ENCODE measurements at regions not wholly inside any gene's neighbourhood (a gene's known extent, or its start where the extent isn't known, plus 50 kb on each side); places are given as distances from the start of the nearest gene placed in this dataset.

- intact Hi-C loops (cut with DNase I; ENCODE audit: low total_unique reads) = no loop called here
- ATAC-seq = no peak
Observed at GRCh38 chr12:41624571-41624970, 436.5 kb downstream of the PDZRN4 start.

More at GRCh38 chr12:41624571-41624970, 436.5 kb downstream of the PDZRN4 start:
- H3K27ac ChIP-seq = no peak overlapping the region
- no peak for DNase-seq
- no peaks in the 10 kb centered on the region for H3K9me3 ChIP-seq
- no peaks in the 10 kb centered on the region for H3K4me1 ChIP-seq
- H3K4me3 ChIP-seq = no peak overlapping the region
- in situ Hi-C loops (cut with MboI; ENCODE audit: low sequenced_read_pairs in 4 of 4) = no loop called here
- H3K27me3 ChIP-seq = no peaks in the 10 kb centered on the region
- TF ChIP-seq, protein P1, sequence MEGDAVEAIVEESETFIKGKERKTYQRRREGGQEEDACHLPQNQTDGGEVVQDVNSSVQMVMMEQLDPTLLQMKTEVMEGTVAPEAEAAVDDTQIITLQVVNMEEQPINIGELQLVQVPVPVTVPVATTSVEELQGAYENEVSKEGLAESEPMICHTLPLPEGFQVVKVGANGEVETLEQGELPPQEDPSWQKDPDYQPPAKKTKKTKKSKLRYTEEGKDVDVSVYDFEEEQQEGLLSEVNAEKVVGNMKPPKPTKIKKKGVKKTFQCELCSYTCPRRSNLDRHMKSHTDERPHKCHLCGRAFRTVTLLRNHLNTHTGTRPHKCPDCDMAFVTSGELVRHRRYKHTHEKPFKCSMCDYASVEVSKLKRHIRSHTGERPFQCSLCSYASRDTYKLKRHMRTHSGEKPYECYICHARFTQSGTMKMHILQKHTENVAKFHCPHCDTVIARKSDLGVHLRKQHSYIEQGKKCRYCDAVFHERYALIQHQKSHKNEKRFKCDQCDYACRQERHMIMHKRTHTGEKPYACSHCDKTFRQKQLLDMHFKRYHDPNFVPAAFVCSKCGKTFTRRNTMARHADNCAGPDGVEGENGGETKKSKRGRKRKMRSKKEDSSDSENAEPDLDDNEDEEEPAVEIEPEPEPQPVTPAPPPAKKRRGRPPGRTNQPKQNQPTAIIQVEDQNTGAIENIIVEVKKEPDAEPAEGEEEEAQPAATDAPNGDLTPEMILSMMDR (IDR thresholded peaks at IDR 0.05 in 4 of 5, conservative IDR thresholded peaks at IDR 0.05 in 1 of 5) = no peak
- no peak for TF ChIP-seq POLR2A (IDR thresholded peaks at IDR 0.05)
- H3K36me3 ChIP-seq = no peaks in the 10 kb centered on the region

All from gastrocnemius medialis (tissue), 4 donors.